Stimulated activated naive CD8-positive, alpha-beta T cell treated with anti-CD3 and anti-CD28 coated beads, Interleukin-15, Interleukin-2, amounts not matched to agents 100 ng/mL and 50 ng/mL, for 24 hours (primary cell): ENCODE measurements at regions not wholly inside any gene's neighbourhood (a gene's known extent, or its start where the extent isn't known, plus 50 kb on each side); places are given as distances from the start of the nearest gene placed in this dataset.
"Not testable (repeated sequence)": the region's sequence is repeated elsewhere in the genome, so short reads cannot be mapped to it uniquely, and the experiment has no call there.

Experiments used
- H3K27ac Mint-ChIP-seq: one replicate; pipeline ENCODE4 v1.8.0; 2021; ENCODE audit warnings: mild to moderate bottlenecking, mixed read lengths
- H3K27me3 Mint-ChIP-seq: one replicate; pipeline ENCODE4 v1.8.0; 2021; ENCODE audit warnings: mixed read lengths
- H3K36me3 Mint-ChIP-seq: one replicate; pipeline ENCODE4 v1.8.0; 2021; ENCODE audit warnings: low read depth, mixed read lengths
- H3K4me1 Mint-ChIP-seq: one replicate; pipeline ENCODE4 v1.8.0; 2021; ENCODE audit warnings: low read depth, mixed read lengths
- H3K4me3 Mint-ChIP-seq: one replicate; pipeline ENCODE4 v1.8.0; 2021; ENCODE audit warnings: mild to moderate bottlenecking, mixed read lengths
- H3K9me3 Mint-ChIP-seq: one replicate; pipeline ENCODE4 v1.8.0; 2021; ENCODE audit warnings: mixed read lengths

DNA sequence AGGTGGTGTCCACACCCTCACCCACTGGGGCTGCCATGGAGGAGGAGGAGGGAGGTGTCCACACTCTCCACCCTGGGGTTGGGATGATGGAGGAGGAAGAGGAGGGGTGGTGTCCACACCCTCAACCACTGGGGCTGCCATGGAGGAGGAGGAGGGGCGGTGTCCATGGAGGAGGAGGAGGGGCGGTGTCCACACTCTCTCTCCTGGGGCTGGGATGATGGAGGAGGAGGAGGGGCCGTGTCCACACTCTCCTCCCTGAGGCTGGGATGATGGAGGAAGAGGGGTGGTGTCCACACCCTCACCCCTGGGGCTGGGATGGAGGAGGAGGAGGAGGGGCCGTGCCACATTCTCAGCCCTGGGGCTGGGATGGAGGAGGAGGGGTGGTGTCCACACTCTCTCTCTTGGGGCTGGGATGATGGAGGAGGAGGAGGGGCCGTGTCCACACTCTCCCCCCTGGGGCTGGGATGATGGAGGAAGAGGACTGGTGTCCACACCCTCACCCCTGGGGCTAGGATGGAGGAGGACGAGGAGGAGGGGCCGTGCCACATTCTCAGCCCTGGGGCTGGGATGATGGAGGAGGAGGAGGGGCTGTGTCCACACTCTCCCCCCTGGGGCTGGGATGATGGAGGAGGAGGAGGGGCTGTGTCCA, 231.7 kb downstream of the CRLF2 start:
- Mint-ChIP-seq H3K27me3 (peaks cover 18% of the 10 kb centered on the region), H3K4me3 (no peak overlapping the region), H3K9me3 (peaks cover 10% of the 10 kb centered on the region), H3K4me1 (no peaks in the 10 kb centered on the region), H3K27ac (no peak overlapping the region), H3K36me3 (no peaks in the 10 kb centered on the region)

DNA sequence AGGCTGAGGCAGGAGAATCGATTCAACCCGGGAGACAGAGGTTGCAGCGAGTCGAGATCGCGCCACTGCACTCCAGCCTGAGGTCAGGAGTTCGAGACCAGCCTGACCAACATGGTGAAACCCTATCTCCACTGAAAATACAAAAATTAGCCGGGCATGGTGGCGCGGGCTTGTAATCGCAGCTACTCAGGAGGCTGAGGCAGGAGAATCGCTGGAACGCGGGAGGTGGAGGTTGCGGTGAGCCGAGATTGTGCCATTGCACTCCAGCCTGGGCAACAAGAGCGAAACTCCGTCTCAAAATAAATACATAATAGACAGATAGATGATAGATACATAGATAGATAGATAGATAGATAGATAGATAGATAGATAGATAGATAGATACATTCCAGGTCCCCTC, 233.3 kb downstream of the CRLF2 start:
- Mint-ChIP-seq H3K27me3 (peaks cover 18% of the 10 kb centered on the region), H3K9me3 (peaks cover 10% of the 10 kb centered on the region)
- H3K36me3 Mint-ChIP-seq, H3K27ac Mint-ChIP-seq, H3K4me3 Mint-ChIP-seq, H3K4me1 Mint-ChIP-seq: not testable (repeated sequence)

DNA sequence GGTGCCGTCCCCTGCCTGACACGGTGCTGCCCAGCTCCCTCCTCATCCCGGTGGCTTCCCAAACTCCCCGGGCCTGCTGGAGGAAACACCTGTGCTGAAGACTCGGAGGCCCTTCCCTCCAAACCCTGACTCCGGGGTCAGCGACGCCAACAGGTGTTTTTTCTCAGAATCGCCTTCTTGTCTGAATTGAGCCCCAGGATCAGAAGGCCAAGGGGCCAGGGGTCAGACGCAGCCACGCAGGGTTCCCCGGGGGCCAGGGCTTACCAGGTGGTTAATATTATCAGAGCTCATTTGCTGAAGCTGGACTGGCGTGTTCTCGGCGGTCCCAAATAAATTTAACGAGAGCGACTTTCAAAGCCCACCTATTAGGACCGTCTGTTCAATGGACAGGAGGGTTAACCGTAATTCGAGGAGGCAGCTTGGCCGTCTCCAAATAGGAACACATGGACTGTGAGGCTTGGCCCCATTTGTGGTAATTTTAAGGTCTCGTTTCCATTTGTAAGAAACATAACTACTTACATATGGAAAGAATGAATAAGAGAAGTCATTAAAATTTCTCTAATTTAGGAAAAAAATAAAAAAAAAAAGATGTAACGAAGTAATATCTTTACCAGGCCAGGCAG, 239.3 kb downstream of the CRLF2 start:
- H3K27me3 Mint-ChIP-seq = no peaks in the 10 kb centered on the region
- no peaks in the 10 kb centered on the region for H3K4me1 Mint-ChIP-seq
- H3K4me3 Mint-ChIP-seq = no peak overlapping the region
- no peaks in the 10 kb centered on the region for H3K36me3 Mint-ChIP-seq
- H3K27ac Mint-ChIP-seq = no peak overlapping the region
- H3K9me3 Mint-ChIP-seq = peaks cover 10% of the 10 kb centered on the region

DNA sequence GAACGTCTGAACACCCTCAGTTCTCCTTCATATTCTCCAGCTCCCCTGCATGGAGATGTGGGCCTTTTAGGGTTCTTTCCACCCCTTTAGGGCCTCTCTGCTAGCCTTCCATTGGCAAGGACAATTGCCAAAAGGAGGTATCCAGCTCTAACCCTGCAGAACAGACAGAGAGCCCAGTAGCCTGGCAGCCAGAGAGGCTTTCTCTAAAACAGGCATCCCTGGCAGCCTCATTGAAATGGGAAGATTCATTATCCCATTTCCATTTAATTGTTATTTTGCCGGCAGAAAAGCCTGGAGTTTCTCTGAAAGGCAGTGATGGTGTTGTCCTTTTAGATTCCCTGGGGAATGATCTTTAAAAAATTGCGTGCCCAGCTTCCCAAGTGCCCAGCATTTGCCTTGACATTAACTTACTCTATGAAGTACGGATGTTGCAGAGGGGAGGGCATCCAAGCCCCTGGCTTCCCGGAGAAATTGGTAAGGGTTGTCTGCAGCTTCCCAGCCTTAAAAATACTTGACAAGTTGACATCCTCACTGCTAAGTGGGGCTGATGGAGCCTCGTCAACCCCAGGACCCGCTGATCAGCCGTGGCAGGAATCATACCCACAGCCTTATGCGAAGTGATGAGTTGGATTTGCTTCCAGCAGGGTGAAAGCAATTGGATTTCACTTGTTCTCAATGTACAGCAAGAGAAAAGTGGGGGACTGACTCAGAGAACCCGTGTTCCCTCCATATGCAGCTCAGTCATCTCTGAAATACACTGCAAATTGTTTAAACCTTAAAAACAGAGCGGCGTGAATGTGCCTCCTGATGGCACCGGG, 244.1 kb downstream of the CRLF2 start:
- Mint-ChIP-seq H3K36me3 (no peaks in the 10 kb centered on the region), H3K4me3 (no peak overlapping the region), H3K27ac (no peak overlapping the region), H3K27me3 (peaks cover 5% of the 10 kb centered on the region), H3K4me1 (peaks cover 6% of the 10 kb centered on the region), H3K9me3 (no peaks in the 10 kb centered on the region)

DNA sequence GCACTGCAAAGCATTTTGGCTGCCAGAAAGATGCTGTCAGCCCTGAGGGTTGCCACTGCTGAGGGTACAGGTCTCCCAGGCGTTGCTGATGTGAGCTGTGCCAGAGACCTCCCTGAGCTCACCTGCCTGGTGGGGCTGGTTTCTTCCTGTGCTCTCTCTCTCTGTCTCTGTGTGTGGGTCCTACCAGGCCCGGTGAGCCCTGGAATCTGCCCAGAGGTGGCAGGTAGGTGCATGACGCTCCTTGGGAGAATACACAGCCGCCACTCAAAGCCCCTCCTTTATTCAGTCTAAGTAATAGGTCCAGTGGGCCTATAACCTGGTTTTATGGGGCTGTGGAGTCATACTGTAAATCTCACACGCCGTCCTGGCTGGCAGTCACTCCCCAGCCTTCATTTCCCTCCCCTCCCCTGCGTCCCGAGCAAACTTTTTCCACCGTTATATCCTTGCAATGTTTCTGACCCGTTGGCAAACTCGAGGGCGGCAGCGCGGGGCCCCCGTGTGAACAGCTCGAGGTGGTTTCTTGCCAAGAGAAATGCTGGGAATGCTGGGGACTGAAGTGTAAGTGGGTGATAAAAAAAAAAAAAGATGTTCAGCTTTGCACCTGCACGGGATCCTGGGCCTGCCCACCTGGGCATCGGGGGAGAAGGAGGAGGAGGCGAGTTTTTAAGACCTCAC, 245.9 kb downstream of the CRLF2 start:
- H3K27me3 Mint-ChIP-seq = peaks cover 5% of the 10 kb centered on the region
- H3K4me1 Mint-ChIP-seq = peaks cover 6% of the 10 kb centered on the region
- H3K9me3 Mint-ChIP-seq = no peaks in the 10 kb centered on the region
- H3K27ac Mint-ChIP-seq = no peak overlapping the region
- no peak overlapping the region for H3K4me3 Mint-ChIP-seq
- H3K36me3 Mint-ChIP-seq = no peaks in the 10 kb centered on the region

DNA sequence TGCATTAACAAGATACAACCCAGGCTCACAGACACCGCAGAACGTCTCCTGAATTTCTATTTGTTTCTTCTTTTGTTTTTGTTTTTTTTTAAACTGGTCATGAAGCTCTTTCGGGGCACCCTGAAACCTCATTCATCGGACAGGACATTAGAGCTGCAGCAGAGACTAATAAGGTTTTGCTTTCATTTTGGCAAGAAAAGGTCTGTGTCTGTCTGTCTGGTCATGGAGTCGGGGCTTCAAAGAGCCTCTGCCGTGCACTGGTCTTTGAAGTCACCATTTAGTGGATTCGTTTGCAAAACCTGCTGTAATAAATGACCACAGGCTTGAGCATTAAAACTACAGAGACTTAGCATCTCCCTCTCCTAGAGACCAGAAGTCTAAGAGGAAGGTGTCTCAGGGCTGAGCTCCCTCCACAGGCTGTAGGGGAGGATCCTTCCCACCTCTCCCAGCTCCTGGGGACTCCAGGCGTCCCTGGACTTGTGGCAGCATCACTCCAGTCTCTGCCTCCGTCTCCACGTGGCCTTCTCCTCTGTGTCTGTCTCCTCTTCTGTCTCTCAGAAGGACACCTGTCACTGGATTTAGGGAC, 247.5 kb downstream of the CRLF2 start:
- peaks cover 12% of the 10 kb centered on the region for H3K27me3 Mint-ChIP-seq
- peaks cover 6% of the 10 kb centered on the region for H3K4me1 Mint-ChIP-seq
- no peaks in the 10 kb centered on the region for H3K9me3 Mint-ChIP-seq
- H3K36me3 Mint-ChIP-seq = no peaks in the 10 kb centered on the region
- H3K27ac Mint-ChIP-seq = no peak overlapping the region
- H3K4me3 Mint-ChIP-seq = peak overlapping the region; percentile 59

DNA sequence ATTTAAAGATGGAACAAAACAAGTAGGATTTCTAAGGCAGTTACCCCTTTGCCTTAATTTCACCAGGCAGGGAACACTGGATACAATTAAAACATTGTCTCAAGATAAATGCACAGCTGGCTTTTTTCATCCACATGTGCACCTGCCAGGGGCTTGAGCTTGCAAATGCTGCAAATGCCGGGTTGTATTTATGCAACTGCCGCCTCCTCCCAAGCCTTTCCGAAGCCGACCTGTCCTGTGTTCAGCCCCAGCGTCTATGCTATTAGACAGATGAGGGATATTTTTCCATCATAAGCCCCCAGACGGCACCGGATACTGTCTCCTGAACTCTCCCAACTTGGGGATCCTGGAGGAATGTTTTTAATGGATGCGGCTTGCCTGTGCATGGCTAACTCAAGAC, 251.6 kb downstream of the CRLF2 start:
- H3K4me3 Mint-ChIP-seq = no peak overlapping the region
- H3K27me3 Mint-ChIP-seq = peaks cover 12% of the 10 kb centered on the region
- no peaks in the 10 kb centered on the region for H3K36me3 Mint-ChIP-seq
- H3K9me3 Mint-ChIP-seq = peaks cover 4% of the 10 kb centered on the region
- H3K4me1 Mint-ChIP-seq = peaks cover 6% of the 10 kb centered on the region
- H3K27ac Mint-ChIP-seq = no peak overlapping the region

DNA sequence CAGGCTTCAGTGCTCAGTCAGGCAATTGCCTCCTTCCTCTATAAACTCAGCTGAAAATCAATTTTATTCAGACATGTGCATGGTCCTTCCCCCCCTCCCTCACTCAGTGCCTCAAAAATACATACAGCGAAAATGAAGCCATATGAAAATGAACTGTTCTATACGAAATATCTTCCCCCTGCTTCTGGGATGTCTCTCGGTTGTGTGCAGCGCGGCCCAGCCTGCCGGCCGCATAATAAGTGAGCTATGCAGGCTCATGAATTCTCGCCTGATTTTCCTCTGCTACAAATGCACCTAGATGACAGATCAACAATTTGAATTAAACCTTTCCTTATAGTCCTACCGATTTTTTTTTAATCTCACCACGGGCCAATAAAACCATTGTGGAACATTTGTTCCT, 252.9 kb downstream of the CRLF2 start:
- Mint-ChIP-seq H3K9me3 (peaks cover 4% of the 10 kb centered on the region), H3K36me3 (no peaks in the 10 kb centered on the region), H3K27me3 (peaks cover 9% of the 10 kb centered on the region), H3K4me1 (peaks cover 2% of the 10 kb centered on the region), H3K4me3 (no peak overlapping the region), H3K27ac (no peak overlapping the region)

DNA sequence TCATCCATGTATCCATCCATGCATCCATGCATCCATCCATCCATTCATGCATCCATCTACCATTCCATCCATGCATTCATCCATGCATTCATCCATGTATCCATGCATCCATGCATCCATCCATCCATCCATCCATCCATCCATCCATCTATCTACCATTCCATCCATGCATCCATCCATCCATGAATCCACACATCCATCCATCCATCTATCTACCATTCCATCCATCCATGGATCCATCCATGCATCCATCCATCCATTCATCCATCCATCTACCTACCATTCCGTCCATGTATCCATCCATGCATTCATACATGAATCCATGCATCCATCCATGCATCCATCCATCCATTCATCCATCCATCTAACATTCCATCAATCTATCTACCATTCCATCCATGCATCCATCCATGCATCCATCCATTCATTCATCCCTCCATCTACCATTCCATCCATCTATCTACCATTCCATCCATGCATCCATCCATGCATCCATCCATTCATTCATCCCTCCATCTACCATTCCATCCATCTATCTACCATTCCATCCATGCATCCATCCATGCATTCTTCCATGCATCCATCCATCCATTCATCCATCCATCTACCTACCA, 257.2 kb downstream of the CRLF2 start:
- H3K4me3 Mint-ChIP-seq, H3K9me3 Mint-ChIP-seq, H3K27ac Mint-ChIP-seq, H3K36me3 Mint-ChIP-seq, H3K4me1 Mint-ChIP-seq, H3K27me3 Mint-ChIP-seq: not testable (repeated sequence)

DNA sequence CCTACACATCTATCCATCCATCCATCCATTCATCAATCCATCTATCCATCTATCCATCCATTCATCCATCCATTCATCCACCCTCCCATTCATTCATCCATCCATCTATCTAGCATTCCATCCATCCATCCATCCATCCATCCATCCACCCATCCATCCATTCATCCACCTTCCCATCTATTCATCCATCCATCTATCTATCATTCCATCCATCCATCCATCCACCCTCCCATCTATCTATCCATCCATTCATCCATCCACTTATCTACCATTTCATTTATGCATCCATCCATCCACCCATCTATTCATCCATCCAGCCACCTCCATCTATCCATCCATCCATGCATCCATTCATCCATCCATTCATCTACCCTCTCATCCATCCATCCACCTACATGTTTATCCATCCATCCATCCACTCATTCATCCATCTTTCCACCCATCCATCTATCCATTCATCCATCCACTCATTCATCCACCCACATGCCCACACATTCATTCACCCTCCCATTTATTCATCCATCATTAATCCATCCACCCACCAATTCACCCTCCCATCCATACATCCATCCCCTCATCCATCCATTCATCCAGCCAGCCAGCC, 258.5 kb downstream of the CRLF2 start:
- H3K4me1 Mint-ChIP-seq = no peaks in the 10 kb centered on the region
- H3K4me3 Mint-ChIP-seq = no peak overlapping the region
- no peak overlapping the region for H3K27ac Mint-ChIP-seq
- no peaks in the 10 kb centered on the region for H3K36me3 Mint-ChIP-seq
- peaks cover 4% of the 10 kb centered on the region for H3K9me3 Mint-ChIP-seq
- no peaks in the 10 kb centered on the region for H3K27me3 Mint-ChIP-seq

DNA sequence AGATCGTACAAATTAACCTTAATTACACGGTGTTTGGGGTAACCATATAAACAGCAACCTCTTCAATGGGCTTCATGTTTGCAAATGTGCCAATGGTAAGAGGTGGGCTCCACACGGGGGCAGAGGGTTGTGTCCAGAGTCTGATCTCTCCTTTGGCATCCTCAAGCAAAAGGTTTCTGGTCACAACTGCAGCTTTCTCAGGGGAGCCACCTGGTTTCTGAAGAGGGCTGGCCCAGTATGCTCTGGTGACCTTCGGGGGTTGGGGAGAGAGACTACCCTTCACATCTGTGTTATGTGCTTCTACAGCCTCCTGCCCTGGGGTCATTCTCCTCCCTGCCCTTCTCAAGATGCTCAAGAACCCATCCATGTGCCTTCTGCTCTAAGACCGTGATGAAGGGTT, 259.6 kb downstream of the CRLF2 start:
- Mint-ChIP-seq H3K4me3 (no peak overlapping the region), H3K9me3 (peaks cover 7% of the 10 kb centered on the region)

DNA sequence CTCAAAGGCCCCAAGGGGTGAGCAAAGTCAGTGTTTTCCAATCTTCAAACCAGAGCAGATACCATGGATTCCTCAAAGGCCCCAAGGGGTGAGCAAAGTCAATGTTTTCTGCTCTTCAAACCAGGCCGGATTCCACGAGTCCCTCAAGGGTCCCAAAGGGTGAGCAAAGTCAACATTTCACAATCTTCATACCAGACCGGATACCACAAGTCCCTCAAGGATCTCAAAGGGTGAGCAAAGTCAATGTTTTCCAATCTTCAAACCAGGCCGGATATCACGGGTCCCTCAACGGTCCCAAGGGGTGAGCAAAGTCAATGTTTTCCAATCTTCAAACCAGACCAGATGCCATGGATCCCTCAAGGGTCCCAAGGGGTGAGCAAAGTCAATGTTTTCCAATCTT, 265.2 kb downstream of the CRLF2 start:
- H3K4me1 Mint-ChIP-seq, H3K36me3 Mint-ChIP-seq, H3K27ac Mint-ChIP-seq, H3K9me3 Mint-ChIP-seq, H3K4me3 Mint-ChIP-seq, H3K27me3 Mint-ChIP-seq: not testable (repeated sequence)

More for the DNA sequence above, 259.6 kb downstream of the CRLF2 start:
- H3K27me3 Mint-ChIP-seq = no peaks in the 10 kb centered on the region
- no peaks in the 10 kb centered on the region for H3K4me1 Mint-ChIP-seq
- H3K27ac Mint-ChIP-seq = no peak overlapping the region
- no peaks in the 10 kb centered on the region for H3K36me3 Mint-ChIP-seq

DNA sequence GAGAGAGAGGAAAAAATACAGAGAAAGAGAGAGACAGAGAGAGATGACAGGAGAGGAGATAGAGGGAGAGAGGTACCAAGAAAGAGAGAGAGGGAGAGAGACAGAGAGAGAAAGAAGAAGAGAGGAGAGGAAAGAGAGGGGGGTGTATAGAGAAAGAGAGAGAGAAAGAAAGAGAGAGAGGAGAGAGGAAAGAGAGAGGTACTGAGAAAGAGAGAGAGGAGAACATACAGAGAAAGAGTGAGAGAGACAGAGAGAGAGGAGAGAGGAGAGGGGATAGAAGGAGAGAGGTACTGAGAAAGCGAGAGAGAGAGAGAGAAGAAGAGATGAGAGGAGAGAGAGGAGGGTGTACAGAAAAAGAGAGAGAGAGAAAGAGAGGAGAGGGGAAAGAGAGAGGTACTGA, 269.4 kb downstream of the CRLF2 start:
- Mint-ChIP-seq H3K4me3 (no peak overlapping the region), H3K36me3 (no peaks in the 10 kb centered on the region), H3K27ac (no peak overlapping the region), H3K27me3 (peaks cover 10% of the 10 kb centered on the region), H3K9me3 (peaks cover 7% of the 10 kb centered on the region), H3K4me1 (no peaks in the 10 kb centered on the region)

DNA sequence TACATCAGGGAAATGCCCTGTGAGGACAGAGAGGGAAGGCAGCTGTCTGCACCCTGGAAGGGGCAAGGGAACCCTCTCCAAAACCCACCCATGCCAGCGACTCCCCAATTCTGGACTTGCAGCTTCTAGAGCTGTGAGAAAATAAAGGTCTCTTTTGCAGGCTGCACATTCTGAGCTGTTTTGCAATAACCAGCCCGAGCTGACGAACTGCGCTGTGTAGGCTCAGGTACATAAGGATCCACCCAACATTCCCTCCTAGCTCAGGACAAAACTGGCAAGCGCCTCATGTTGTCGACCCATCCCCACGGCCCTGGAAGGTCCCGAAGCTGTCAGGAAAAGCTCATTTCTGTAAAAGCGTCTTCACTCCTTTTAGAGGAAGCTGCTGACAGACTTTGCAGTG, 271.8 kb downstream of the CRLF2 start:
- peaks cover 10% of the 10 kb centered on the region for H3K27me3 Mint-ChIP-seq
- no peak overlapping the region for H3K27ac Mint-ChIP-seq
- no peaks in the 10 kb centered on the region for H3K36me3 Mint-ChIP-seq
- H3K9me3 Mint-ChIP-seq = no peaks in the 10 kb centered on the region
- H3K4me1 Mint-ChIP-seq = no peaks in the 10 kb centered on the region
- H3K4me3 Mint-ChIP-seq = no peak overlapping the region
